ENCODE measurements at regions not wholly inside any gene's neighbourhood (a gene's known extent, or its start where the extent isn't known, plus 50 kb on each side); places are given as distances from the start of the nearest gene placed in this dataset.
A peak's percentile ranks its signal among the peaks of the same experiment; 100 is the strongest.
"Not testable (repeated sequence)": the region's sequence is repeated elsewhere in the genome, so short reads cannot be mapped to it uniquely, and the experiment has no call there.

GRCh38 chr13:89380101-89380500 is 1708.9 kb downstream of the SLITRK5 start:
- POLR2A ChIA-PET (ENCODE audit: low non-redundant PET): no interaction called here
- no peak overlapping the region for H3K27ac ChIP-seq
- no peak for TF ChIP-seq CTCF (conservative IDR thresholded peaks at IDR 0.05; ENCODE audit: low read depth)
- CTCF ChIA-PET: no interaction called here
- peak; percentile 4 for DNase-seq (ENCODE audit: low spot score)

- no peak for TF ChIP-seq CTCF (conservative IDR thresholded peaks at IDR 0.05; ENCODE audit: low read depth)
- ChIA-PET POLR2A (ENCODE audit: low non-redundant PET) (no interaction called here), CTCF (no interaction called here)
- no peak overlapping the region for H3K27ac ChIP-seq
- no peak for DNase-seq (ENCODE audit: low spot score)
These were observed 1711.8 kb downstream of the SLITRK5 start for GRCh38 chr13:89382981-89383380.

- no peak overlapping the region for H3K27ac ChIP-seq
- ChIA-PET CTCF (no interaction called here), POLR2A (ENCODE audit: low non-redundant PET) (no interaction called here)
- no peak for DNase-seq (ENCODE audit: low spot score)
- no peak for TF ChIP-seq CTCF (conservative IDR thresholded peaks at IDR 0.05; ENCODE audit: low read depth)
These were observed 1712.7 kb downstream of the SLITRK5 start for GRCh38 chr13:89383891-89384290.

GRCh38 chr13:89393758-89394304 is 1722.7 kb downstream of the SLITRK5 start:
- ChIA-PET POLR2A (ENCODE audit: low non-redundant PET) (no interaction called here), CTCF (interaction anchor here (0.6 kb wide), 1 partner anchor 18 kb away, joined by 3 read pairs; no protein-coding TSS in a partner anchor)
- no peak for DNase-seq (ENCODE audit: low spot score)
- no peak overlapping the region for H3K27ac ChIP-seq
- no peak for TF ChIP-seq CTCF (conservative IDR thresholded peaks at IDR 0.05; ENCODE audit: low read depth)

- no peak overlapping the region for H3K27ac ChIP-seq
- CTCF ChIA-PET: no interaction called here
- DNase-seq (ENCODE audit: low spot score): peak; percentile 42
These were observed 1730.1 kb downstream of the SLITRK5 start for GRCh38 chr13:89401264-89401675.

GRCh38 chr13:89402211-89402610 is 1731.0 kb downstream of the SLITRK5 start:
- TF ChIP-seq CTCF (conservative IDR thresholded peaks at IDR 0.05; ENCODE audit: low read depth): no peak
- DNase-seq (ENCODE audit: low spot score): no peak
- H3K27ac ChIP-seq: no peak overlapping the region
- ChIA-PET CTCF (no interaction called here), POLR2A (ENCODE audit: low non-redundant PET) (no interaction called here)

More at GRCh38 chr13:89401264-89401675, 1730.1 kb downstream of the SLITRK5 start:
- no peak for TF ChIP-seq CTCF (conservative IDR thresholded peaks at IDR 0.05; ENCODE audit: low read depth)
- POLR2A ChIA-PET (ENCODE audit: low non-redundant PET): no interaction called here

- CTCF ChIA-PET; POLR2A ChIA-PET (ENCODE audit: low non-redundant PET); DNase-seq (ENCODE audit: low spot score); H3K27ac ChIP-seq: not testable (repeated sequence)
These were observed 1734.9 kb downstream of the SLITRK5 start for GRCh38 chr13:89406096-89406495.

Measured in RWPE1 (cell line).